Smooth muscle cell (in vitro differentiated cells): ENCODE measurements at regions not wholly inside any gene's neighbourhood (a gene's known extent, or its start where the extent isn't known, plus 50 kb on each side); places are given as distances from the start of the nearest gene placed in this dataset.

ENCODE experiments used
- DNase-seq: peaks from one replicate; lab custom pipeline; 2025; ENCODE audit not compliant: unreplicated experiment; lab: John Stamatoyannopoulos, UW
- H2AFZ ChIP-seq: fragments of 200-600 bp; sonication (generic); 2 replicates; pipeline ENCODE4 v1.6.0; 2016; ENCODE audit warnings: antibody characterized with exemption, low read depth, mild to moderate bottlenecking
- H3F3A ChIP-seq: fragments of 200-600 bp; sonication (generic); 2 replicates; pipeline ENCODE4 v1.6.0; 2017; ENCODE audit warnings: antibody characterized with exemption, low read depth
- H3K27ac ChIP-seq: fragments of 200-600 bp; sonication (generic); 2 replicates; pipeline ENCODE4 v1.5.1; 2016; ENCODE audit warnings: low read depth, mild to moderate bottlenecking
- H3K27me3 ChIP-seq: fragments of 200-600 bp; sonication (generic); 2 replicates; pipeline ENCODE4 v1.6.1; 2016; ENCODE audit warnings: low read depth, mild to moderate bottlenecking
- H3K36me3 ChIP-seq: fragments of 200-600 bp; sonication (generic); 2 replicates; pipeline ENCODE4 v1.5.1; 2016; ENCODE audit warnings: low read depth
- H3K4me1 ChIP-seq: fragments of 200-600 bp; sonication (generic); 2 replicates; pipeline ENCODE4 v1.5.1; 2016; ENCODE audit warnings: low read depth
- H3K4me2 ChIP-seq: fragments of 200-600 bp; sonication (generic); 2 replicates; pipeline ENCODE4 v1.6.0; 2016; ENCODE audit warnings: mild to moderate bottlenecking
- H3K4me3 ChIP-seq: fragments of 200-600 bp; sonication (generic); 2 replicates; pipeline ENCODE4 v1.5.1; 2016; ENCODE audit warnings: mild to moderate bottlenecking
- H3K79me2 ChIP-seq: fragments of 200-600 bp; sonication (generic); 2 replicates; pipeline ENCODE4 v1.6.0; 2016; ENCODE audit warnings: low read depth, mild to moderate bottlenecking
- H3K9ac ChIP-seq: fragments of 200-600 bp; sonication (generic); 2 replicates; pipeline ENCODE4 v1.6.0; 2016; ENCODE audit warnings: low read depth
- H3K9me3 ChIP-seq: fragments of 200-600 bp; sonication (generic); replicated peaks from 2 replicates; pipeline ENCODE4 v1.5.1; 2016; ENCODE audit warnings: low read depth
- H4K20me1 ChIP-seq: fragments of 200-600 bp; sonication (generic); 2 replicates; pipeline ENCODE4 v1.6.0; 2016; ENCODE audit warnings: low read depth
- WGBS: methylation state at CpG from one replicate; pipeline ENCODE4 v1.1.7; 2016; ENCODE audit warnings: low lambda C conversion rate; 5-methylcytosine and 5-hydroxymethylcytosine counted together
- TF ChIP-seq, protein P1 (sequence below): fragments of 200-600 bp; sonication (generic); IDR thresholded peaks from 2 replicates; pipeline ENCODE4 v1.5.1; 2017; ENCODE audit warnings: borderline replicate concordance, mild to moderate bottlenecking, antibody characterized with exemption; ENCODE audit not compliant: insufficient read depth, poor library complexity, severe bottlenecking

GRCh38 chr9:89937051-89937450, 332.2 kb downstream of the GADD45G start:
- Histone ChIP-seq H3K9me3 (no peaks in the 10 kb centered on the region), H3K4me2 (no peak overlapping the region), H3K4me3 (no peak overlapping the region), H3K27me3 (no peaks in the 10 kb centered on the region), H3F3A (no peaks in the 10 kb centered on the region), H2AFZ (no peak overlapping the region), H3K4me1 (no peaks in the 10 kb centered on the region), H3K9ac (no peak overlapping the region), H4K20me1 (no peaks in the 10 kb centered on the region), H3K36me3 (no peaks in the 10 kb centered on the region), H3K27ac (no peak overlapping the region), H3K79me2 (no peaks in the 10 kb centered on the region)
- no peak for DNase-seq
- WGBS, result 95% methylated on average over 2 of the region's 2 CpGs
- TF ChIP-seq, protein P1, sequence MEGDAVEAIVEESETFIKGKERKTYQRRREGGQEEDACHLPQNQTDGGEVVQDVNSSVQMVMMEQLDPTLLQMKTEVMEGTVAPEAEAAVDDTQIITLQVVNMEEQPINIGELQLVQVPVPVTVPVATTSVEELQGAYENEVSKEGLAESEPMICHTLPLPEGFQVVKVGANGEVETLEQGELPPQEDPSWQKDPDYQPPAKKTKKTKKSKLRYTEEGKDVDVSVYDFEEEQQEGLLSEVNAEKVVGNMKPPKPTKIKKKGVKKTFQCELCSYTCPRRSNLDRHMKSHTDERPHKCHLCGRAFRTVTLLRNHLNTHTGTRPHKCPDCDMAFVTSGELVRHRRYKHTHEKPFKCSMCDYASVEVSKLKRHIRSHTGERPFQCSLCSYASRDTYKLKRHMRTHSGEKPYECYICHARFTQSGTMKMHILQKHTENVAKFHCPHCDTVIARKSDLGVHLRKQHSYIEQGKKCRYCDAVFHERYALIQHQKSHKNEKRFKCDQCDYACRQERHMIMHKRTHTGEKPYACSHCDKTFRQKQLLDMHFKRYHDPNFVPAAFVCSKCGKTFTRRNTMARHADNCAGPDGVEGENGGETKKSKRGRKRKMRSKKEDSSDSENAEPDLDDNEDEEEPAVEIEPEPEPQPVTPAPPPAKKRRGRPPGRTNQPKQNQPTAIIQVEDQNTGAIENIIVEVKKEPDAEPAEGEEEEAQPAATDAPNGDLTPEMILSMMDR, result no peak

DNA sequence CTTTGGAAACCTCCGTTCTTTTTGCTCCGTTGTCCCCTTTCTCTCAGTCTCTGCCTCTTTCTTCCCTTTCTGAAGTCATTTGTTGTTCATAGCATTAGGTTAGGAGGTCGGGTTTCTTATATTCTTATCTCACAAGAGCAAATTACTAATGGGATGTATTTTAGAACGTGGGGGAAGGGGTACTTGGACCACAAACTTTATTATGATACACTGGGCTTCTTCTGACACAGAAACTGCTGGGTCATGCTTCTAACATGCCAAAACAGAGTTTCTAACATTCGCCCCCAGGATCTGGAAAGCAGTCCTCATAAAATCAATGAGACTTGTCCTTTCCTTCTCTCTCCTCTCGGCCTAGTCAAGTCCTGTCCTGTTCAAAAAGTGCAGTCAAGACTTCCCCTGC, 334.4 kb downstream of the GADD45G start:
- Histone ChIP-seq H3K79me2 (no peaks in the 10 kb centered on the region), H3K4me3 (no peak overlapping the region), H3K4me1 (no peaks in the 10 kb centered on the region), H3K4me2 (no peak overlapping the region), H2AFZ (no peak overlapping the region), H3K36me3 (no peaks in the 10 kb centered on the region), H3K9me3 (no peaks in the 10 kb centered on the region), H4K20me1 (no peaks in the 10 kb centered on the region), H3F3A (no peaks in the 10 kb centered on the region), H3K27me3 (no peaks in the 10 kb centered on the region), H3K9ac (no peak overlapping the region), H3K27ac (no peak overlapping the region)
- no peak for DNase-seq
- TF ChIP-seq, protein P1, result no peak
- 66% methylated on average over 6 of the region's 6 CpGs for WGBS

- Histone ChIP-seq H3F3A (no peaks in the 10 kb centered on the region), H3K4me3 (no peak overlapping the region), H3K4me2 (no peak overlapping the region), H3K9me3 (no peaks in the 10 kb centered on the region), H3K4me1 (no peaks in the 10 kb centered on the region), H4K20me1 (no peaks in the 10 kb centered on the region), H3K79me2 (no peaks in the 10 kb centered on the region), H2AFZ (no peak overlapping the region), H3K27ac (no peak overlapping the region), H3K36me3 (no peaks in the 10 kb centered on the region), H3K27me3 (no peaks in the 10 kb centered on the region), H3K9ac (no peak overlapping the region)
- 86% methylated on average over 14 of the region's 14 CpGs for WGBS
- TF ChIP-seq, protein P1, result no peak
- no peak for DNase-seq
These were observed 334.9 kb downstream of the GADD45G start for GRCh38 chr9:89939626-89940292.

GRCh38 chr9:89940625-89941024, 335.8 kb downstream of the GADD45G start:
- no peak for DNase-seq
- 69% methylated on average over 5 of the region's 5 CpGs for WGBS

More at GRCh38 chr9:89940625-89941024, 335.8 kb downstream of the GADD45G start:
- TF ChIP-seq, protein P1, result no peak
- H3K9ac ChIP-seq, result no peak overlapping the region
- no peak overlapping the region for H2AFZ ChIP-seq
- no peaks in the 10 kb centered on the region for H4K20me1 ChIP-seq
- H3K4me1 ChIP-seq, result no peaks in the 10 kb centered on the region
- no peak overlapping the region for H3K27ac ChIP-seq
- no peaks in the 10 kb centered on the region for H3K36me3 ChIP-seq
- no peak overlapping the region for H3K4me3 ChIP-seq
- no peak overlapping the region for H3K4me2 ChIP-seq
- H3F3A ChIP-seq, result no peaks in the 10 kb centered on the region
- H3K9me3 ChIP-seq, result no peaks in the 10 kb centered on the region
- H3K27me3 ChIP-seq, result no peaks in the 10 kb centered on the region
- no peaks in the 10 kb centered on the region for H3K79me2 ChIP-seq
